ENCODE measurements at regions not wholly inside any gene's neighbourhood (a gene's known extent, or its start where the extent isn't known, plus 50 kb on each side); places are given as distances from the start of the nearest gene placed in this dataset.
"Not testable (repeated sequence)": the region's sequence is repeated elsewhere in the genome, so short reads cannot be mapped to it uniquely, and the experiment has no call there.

- not testable (repeated sequence) for TF ChIP-seq BHLHE40 (IDR thresholded peaks at IDR 0.05; ENCODE audit: low read length); CTCF (IDR thresholded peaks at IDR 0.05 in 2 of 3, conservative IDR thresholded peaks at IDR 0.05 in 1 of 3; ENCODE audit: insufficient read depth in 2 of 3, low read depth in 1 of 3, low read length in 3 of 3); NFIC (IDR thresholded peaks at IDR 0.05); REST (IDR thresholded peaks at IDR 0.05; ENCODE audit: borderline replicate concordance); REST (CRISPR knock-in tag; IDR thresholded peaks at IDR 0.05; ENCODE audit: low read depth); HDGF (IDR thresholded peaks at IDR 0.05); EZH2 (IDR thresholded peaks at IDR 0.05; ENCODE audit: borderline replicate concordance, low read depth, low read length); TARDBP (IDR thresholded peaks at IDR 0.05); POLR2A (conservative IDR thresholded peaks at IDR 0.05); COPS2 (conservative IDR thresholded peaks at IDR 0.05); CUX1 (CRISPR knock-in tag; IDR thresholded peaks at IDR 0.05); ZBTB1 (CRISPR knock-in tag; IDR thresholded peaks at IDR 0.05; ENCODE audit: borderline replicate concordance, low read depth); HMGXB4 (CRISPR knock-in tag; IDR thresholded peaks at IDR 0.05)
Measured at GRCh38 chr3:166571686-166572085, 734.5 kb upstream of the BCHE start.

Data from K562 (cell line).